K562 (cell line): ENCODE measurements at regions not wholly inside any gene's neighbourhood (a gene's known extent, or its start where the extent isn't known, plus 50 kb on each side); places are given as distances from the start of the nearest gene placed in this dataset.

Experiments
- ATF3 ChIP-seq, 2 experiments: fragments of 450-650 bp in 1 of 2; sonication (generic) in 1 of 2; formaldehyde crosslinking in 1 of 2; IDR thresholded peaks in 1 of 2; conservative IDR thresholded peaks in 1 of 2; 2 replicates each; pipeline versions ENCODE4 v1.6.1 to v1.8.1; 2016 to 2023; ENCODE audit warnings: mild to moderate bottlenecking in 2 of 2, moderate library complexity in 2 of 2, inconsistent platforms in 1 of 2, missing genetic modification reagents in 1 of 2
- CHD2 ChIP-seq: IDR thresholded peaks from 2 replicates; pipeline ENCODE4 v1.6.1; 2011; ENCODE audit warnings: low read depth, low read length
- CREB1 ChIP-seq, 2 experiments: sonication (generic) in 1 of 2; formaldehyde crosslinking in 1 of 2; IDR thresholded peaks; 2 replicates each; pipeline versions ENCODE4 v1.6.1 to v1.8.0; 2012 to 2022; ENCODE audit warnings: inconsistent platforms in 1 of 2, mild to moderate bottlenecking in 1 of 2, missing genetic modification reagents in 1 of 2, moderate library complexity in 1 of 2
- CTCF ChIP-seq, 3 experiments: IDR thresholded peaks in 2 of 3; conservative IDR thresholded peaks in 1 of 3; 2 replicates each; pipeline ENCODE4 v1.5.1; 2011 to 2012; ENCODE audit warnings: low read length in 3 of 3, mild to moderate bottlenecking in 3 of 3, control low read depth in 2 of 3, improper control_type of control experiment in 1 of 3, inconsistent platforms in 1 of 3, low read depth in 1 of 3, mixed read lengths in 1 of 3, moderate library complexity in 1 of 3; ENCODE audit not compliant: insufficient read depth in 2 of 3
- E2F8 ChIP-seq: fragments of 450-650 bp; IDR thresholded peaks from 2 replicates; pipeline ENCODE4 v1.7.1; 2018; ENCODE audit warnings: mild to moderate bottlenecking, low read depth; ENCODE audit not compliant: partially characterized antibody
- ETV6 ChIP-seq, 3 experiments: fragments of 150-350 bp in 1 of 3; sonication (generic) in 1 of 3; formaldehyde crosslinking in 1 of 3; IDR thresholded peaks; 2 replicates each; pipeline versions ENCODE4 v1.6.1 to v1.8.0; 2014 to 2022; ENCODE audit warnings: borderline replicate concordance in 2 of 3, low read depth in 2 of 3, antibody characterized with exemption in 1 of 3, low read length in 1 of 3, mild to moderate bottlenecking in 1 of 3, missing genetic modification reagents in 1 of 3
- IRF9 ChIP-seq: fragments of 450-650 bp; IDR thresholded peaks from 2 replicates; pipeline ENCODE4 v1.6.1; 2016; ENCODE audit warnings: missing biosample characterization, missing genetic modification characterization
- RAD21 ChIP-seq, 2 experiments: fragments of 250-450 bp in 1 of 2; fragments of 450-650 bp in 1 of 2; sonication (Bioruptor Pico) in 1 of 2; formaldehyde crosslinking in 1 of 2; IDR thresholded peaks in 1 of 2; conservative IDR thresholded peaks in 1 of 2; 2 replicates each; pipeline versions ENCODE4 v1.4.0 to v1.8.0; 2020 to 2022; ENCODE audit warnings: mild to moderate bottlenecking in 2 of 2, moderate library complexity in 1 of 2
- TARDBP ChIP-seq: fragments of 450-650 bp; IDR thresholded peaks from 2 replicates; pipeline ENCODE4 v1.6.1; 2016
- TEAD4 ChIP-seq, 2 experiments: sonication (generic) in 1 of 2; formaldehyde crosslinking in 1 of 2; IDR thresholded peaks; 2 replicates each; pipeline versions ENCODE4 v1.6.1 to v1.8.0; 2012 to 2022; ENCODE audit warnings: borderline replicate concordance in 1 of 2, inconsistent platforms in 1 of 2, low read length in 1 of 2, mild to moderate bottlenecking in 1 of 2, missing genetic modification reagents in 1 of 2
- ZBTB1 ChIP-seq: sonication (generic); formaldehyde crosslinking; IDR thresholded peaks from 2 replicates; pipeline ENCODE4 v1.8.1; 2023; ENCODE audit warnings: missing genetic modification reagents, low read depth, mild to moderate bottlenecking, borderline replicate concordance
- ZFP36 ChIP-seq: fragments of 150-350 bp; IDR thresholded peaks from 2 replicates; pipeline ENCODE4 v1.6.1; 2018; ENCODE audit warnings: low read length, low read depth; ENCODE audit not compliant: partially characterized antibody
- ZNF263 ChIP-seq: sonication (generic); formaldehyde crosslinking; IDR thresholded peaks from 2 replicates; pipeline ENCODE4 v1.8.0; 2022; ENCODE audit warnings: mild to moderate bottlenecking, missing genetic modification reagents, borderline replicate concordance
- ZNF274 ChIP-seq: IDR thresholded peaks from 2 replicates; pipeline ENCODE4 v1.6.1; 2011; ENCODE audit warnings: low read depth, mild to moderate bottlenecking, low read length, moderate library complexity, borderline replicate concordance

- TF ChIP-seq RAD21 (CRISPR knock-in tag; conservative IDR thresholded peaks at IDR 0.05 in 1 of 2, IDR thresholded peaks at IDR 0.05 in 1 of 2) = no peak
- no peak for TF ChIP-seq ZNF274
- no peak for TF ChIP-seq ETV6 (IDR thresholded peaks at IDR 0.05; ENCODE audit: borderline replicate concordance in 1 of 2, low read depth in 2 of 2, low read length in 1 of 2)
- no peak for TF ChIP-seq ETV6 (CRISPR knock-in tag; IDR thresholded peaks at IDR 0.05; ENCODE audit: borderline replicate concordance)
- no peak for TF ChIP-seq ZBTB1 (CRISPR knock-in tag)
- no peak for TF ChIP-seq CTCF (IDR thresholded peaks at IDR 0.05 in 2 of 3, conservative IDR thresholded peaks at IDR 0.05 in 1 of 3; ENCODE audit: insufficient read depth in 2 of 3, low read depth in 1 of 3, low read length in 3 of 3)
- no peak for TF ChIP-seq E2F8
- TF ChIP-seq ZFP36 = no peak
- no peak for TF ChIP-seq TARDBP
- TF ChIP-seq ZNF263 = no peak
- TF ChIP-seq TEAD4 (IDR thresholded peaks at IDR 0.05; ENCODE audit: low read length) = no peak
- no peak for TF ChIP-seq TEAD4 (CRISPR knock-in tag; IDR thresholded peaks at IDR 0.05; ENCODE audit: borderline replicate concordance)
- no peak for TF ChIP-seq CHD2
- no peak for TF ChIP-seq CREB1 (IDR thresholded peaks at IDR 0.05)
- no peak for TF ChIP-seq CREB1 (CRISPR knock-in tag; IDR thresholded peaks at IDR 0.05)
- no peak for TF ChIP-seq IRF9 (tag)
- TF ChIP-seq ATF3 (IDR thresholded peaks at IDR 0.05) = no peak
- no peak for TF ChIP-seq ATF3 (CRISPR knock-in tag; conservative IDR thresholded peaks at IDR 0.05)
Observed at GRCh38 chr10:57018452-57018851, 657.4 kb upstream of the ZWINT start.
